Panc1 (cell line): ENCODE measurements at regions not wholly inside any gene's neighbourhood (a gene's known extent, or its start where the extent isn't known, plus 50 kb on each side); places are given as distances from the start of the nearest gene placed in this dataset.

Experiments used
- ATAC-seq: fragments of 200-7000 bp; cut with Tn5 transposase; 2 replicates; pipeline ENCODE4 v1.9.1; 2020; ENCODE audit warnings: mild to moderate bottlenecking, moderate library complexity
- BruUV-seq: library from RNA; stranded (reverse); fragments of 400-500 nt; replicated peaks from 2 replicates; lab custom pipeline; 2021; lab: Mats Ljungman, UMichigan
- CTCF ChIA-PET: fragments of 300-600 bp; sonication (Branson Sonifier 250); formaldehyde crosslinking; loops from one replicate; lab custom pipeline; 2022; ENCODE audit warnings: antibody characterized with exemption; lab: Charles Lee
- POLR2A ChIA-PET: fragments of 300-600 bp; sonication (Branson Sonifier 250); formaldehyde crosslinking; loops from one replicate; lab custom pipeline; 2022; ENCODE audit warnings: antibody characterized with exemption; lab: Charles Lee
- DNase-seq: peaks from one replicate; pipeline ENCODE4 v3.0.0-alpha.2; 2010; ENCODE audit warnings: low read depth, low spot score
- H3K27ac ChIP-seq: 2 replicates; pipeline ENCODE4 v1.5.1; 2011; ENCODE audit warnings: mild to moderate bottlenecking, low read length, inconsistent platforms
- H3K27me3 ChIP-seq: fragments of 200-500 bp; sonication (Bioruptor generic); 2 replicates; pipeline ENCODE4 v1.6.0; 2014; ENCODE audit warnings: low read length, inconsistent platforms; ENCODE audit not compliant: control insufficient read depth, insufficient read depth
- H3K36me3 ChIP-seq: fragments of 200-500 bp; sonication (Bioruptor generic); 2 replicates; pipeline ENCODE4 v1.5.1; 2014; ENCODE audit warnings: inconsistent platforms, mild to moderate bottlenecking, low read length, moderate library complexity; ENCODE audit not compliant: control insufficient read depth, insufficient read depth
- H3K4me1 ChIP-seq: 2 replicates; pipeline ENCODE4 v1.5.1; 2011; ENCODE audit warnings: inconsistent platforms, mild to moderate bottlenecking, low read length, moderate library complexity; ENCODE audit not compliant: control insufficient read depth, insufficient read depth
- H3K4me3 ChIP-seq, 2 experiments: 2 replicates each; pipeline ENCODE4 v1.5.1; 2011 to 2012; ENCODE audit warnings: low read depth in 2 of 2, low read length in 2 of 2, mild to moderate bottlenecking in 2 of 2, inconsistent platforms in 1 of 2, moderate library complexity in 1 of 2
- H3K9me3 ChIP-seq: fragments of 200-500 bp; sonication (Bioruptor generic); 2 replicates; pipeline ENCODE4 v1.5.1; 2014; ENCODE audit warnings: low read depth, mild to moderate bottlenecking, inconsistent platforms, low read length, moderate library complexity; ENCODE audit not compliant: control insufficient read depth, insufficient read depth
- POLR2AphosphoS5 ChIP-seq: IDR thresholded peaks from 2 replicates; pipeline ENCODE4 v1.6.1; 2012; ENCODE audit warnings: mild to moderate bottlenecking, low read depth, low read length, moderate library complexity
- SIN3A ChIP-seq: IDR thresholded peaks from 2 replicates; pipeline ENCODE4 v1.6.1; 2012; ENCODE audit warnings: low read depth, mild to moderate bottlenecking, low read length, moderate library complexity, borderline replicate concordance; ENCODE audit not compliant: insufficient read depth
- TCF7L2 ChIP-seq: IDR thresholded peaks from 2 replicates; pipeline ENCODE4 v1.6.1; 2011; ENCODE audit warnings: mild to moderate bottlenecking, low read depth, low read length, inconsistent platforms
- in situ Hi-C: cut with HindIII; loops from 2 replicates; pipeline ENCODE4 v1.10.0; 2016; ENCODE audit warnings: low sequenced_read_pairs, low pct_unique_long_range_greater_than_20kb
- intact Hi-C: fragments of 100-400 bp; cut with micrococcal nuclease; formaldehyde crosslinking; loops from one replicate; pipeline ENCODE4 v1.10.0; 2022; ENCODE audit not compliant: unreplicated experiment
- TF ChIP-seq, protein P1 (sequence below): fragments of 450-650 bp; IDR thresholded peaks from 2 replicates; pipeline ENCODE4 v1.5.1; 2017; ENCODE audit warnings: mild to moderate bottlenecking
- TF ChIP-seq, protein P2 (sequence below), 2 experiments: IDR thresholded peaks; 2 replicates each; pipeline ENCODE4 v1.6.1; 2011 to 2012; ENCODE audit warnings: low read depth in 2 of 2, control low read depth in 1 of 2, low read length in 1 of 2, mild to moderate bottlenecking in 1 of 2, moderate library complexity in 1 of 2; ENCODE audit not compliant: insufficient read depth in 1 of 2

DNA sequence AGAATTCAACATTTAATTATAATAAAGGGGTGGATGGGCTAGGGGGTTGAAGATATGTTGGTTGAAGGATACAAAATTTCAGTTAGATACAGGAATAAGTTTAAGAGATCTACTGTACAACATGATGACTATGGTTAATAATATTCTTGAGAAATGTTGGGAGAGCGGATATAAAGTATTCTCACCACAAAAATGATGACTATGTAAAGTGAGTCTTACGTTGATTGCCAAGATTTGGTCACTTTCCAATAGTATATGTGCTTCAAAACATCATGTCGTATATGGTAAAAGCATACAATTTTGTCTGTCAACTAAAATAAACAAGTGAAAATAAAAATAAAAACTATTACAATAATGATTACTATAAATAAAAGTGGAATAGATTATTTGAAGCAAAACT, 802.0 kb downstream of the C12orf50 start:
- H3K9me3 ChIP-seq = no peaks in the 10 kb centered on the region
- CTCF ChIA-PET = no interaction called here
- BruUV-seq = no TSS peak
- H3K27me3 ChIP-seq = no peaks in the 10 kb centered on the region
- intact Hi-C loops = no loop called here
- H3K4me3 ChIP-seq = no peak overlapping the region
- ATAC-seq = no peak
- no peak for TF ChIP-seq TCF7L2
- TF ChIP-seq, protein P1, sequence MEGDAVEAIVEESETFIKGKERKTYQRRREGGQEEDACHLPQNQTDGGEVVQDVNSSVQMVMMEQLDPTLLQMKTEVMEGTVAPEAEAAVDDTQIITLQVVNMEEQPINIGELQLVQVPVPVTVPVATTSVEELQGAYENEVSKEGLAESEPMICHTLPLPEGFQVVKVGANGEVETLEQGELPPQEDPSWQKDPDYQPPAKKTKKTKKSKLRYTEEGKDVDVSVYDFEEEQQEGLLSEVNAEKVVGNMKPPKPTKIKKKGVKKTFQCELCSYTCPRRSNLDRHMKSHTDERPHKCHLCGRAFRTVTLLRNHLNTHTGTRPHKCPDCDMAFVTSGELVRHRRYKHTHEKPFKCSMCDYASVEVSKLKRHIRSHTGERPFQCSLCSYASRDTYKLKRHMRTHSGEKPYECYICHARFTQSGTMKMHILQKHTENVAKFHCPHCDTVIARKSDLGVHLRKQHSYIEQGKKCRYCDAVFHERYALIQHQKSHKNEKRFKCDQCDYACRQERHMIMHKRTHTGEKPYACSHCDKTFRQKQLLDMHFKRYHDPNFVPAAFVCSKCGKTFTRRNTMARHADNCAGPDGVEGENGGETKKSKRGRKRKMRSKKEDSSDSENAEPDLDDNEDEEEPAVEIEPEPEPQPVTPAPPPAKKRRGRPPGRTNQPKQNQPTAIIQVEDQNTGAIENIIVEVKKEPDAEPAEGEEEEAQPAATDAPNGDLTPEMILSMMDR = no peak
- TF ChIP-seq, protein P2, sequence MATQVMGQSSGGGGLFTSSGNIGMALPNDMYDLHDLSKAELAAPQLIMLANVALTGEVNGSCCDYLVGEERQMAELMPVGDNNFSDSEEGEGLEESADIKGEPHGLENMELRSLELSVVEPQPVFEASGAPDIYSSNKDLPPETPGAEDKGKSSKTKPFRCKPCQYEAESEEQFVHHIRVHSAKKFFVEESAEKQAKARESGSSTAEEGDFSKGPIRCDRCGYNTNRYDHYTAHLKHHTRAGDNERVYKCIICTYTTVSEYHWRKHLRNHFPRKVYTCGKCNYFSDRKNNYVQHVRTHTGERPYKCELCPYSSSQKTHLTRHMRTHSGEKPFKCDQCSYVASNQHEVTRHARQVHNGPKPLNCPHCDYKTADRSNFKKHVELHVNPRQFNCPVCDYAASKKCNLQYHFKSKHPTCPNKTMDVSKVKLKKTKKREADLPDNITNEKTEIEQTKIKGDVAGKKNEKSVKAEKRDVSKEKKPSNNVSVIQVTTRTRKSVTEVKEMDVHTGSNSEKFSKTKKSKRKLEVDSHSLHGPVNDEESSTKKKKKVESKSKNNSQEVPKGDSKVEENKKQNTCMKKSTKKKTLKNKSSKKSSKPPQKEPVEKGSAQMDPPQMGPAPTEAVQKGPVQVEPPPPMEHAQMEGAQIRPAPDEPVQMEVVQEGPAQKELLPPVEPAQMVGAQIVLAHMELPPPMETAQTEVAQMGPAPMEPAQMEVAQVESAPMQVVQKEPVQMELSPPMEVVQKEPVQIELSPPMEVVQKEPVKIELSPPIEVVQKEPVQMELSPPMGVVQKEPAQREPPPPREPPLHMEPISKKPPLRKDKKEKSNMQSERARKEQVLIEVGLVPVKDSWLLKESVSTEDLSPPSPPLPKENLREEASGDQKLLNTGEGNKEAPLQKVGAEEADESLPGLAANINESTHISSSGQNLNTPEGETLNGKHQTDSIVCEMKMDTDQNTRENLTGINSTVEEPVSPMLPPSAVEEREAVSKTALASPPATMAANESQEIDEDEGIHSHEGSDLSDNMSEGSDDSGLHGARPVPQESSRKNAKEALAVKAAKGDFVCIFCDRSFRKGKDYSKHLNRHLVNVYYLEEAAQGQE (IDR thresholded peaks at IDR 0.05; ENCODE audit: insufficient read depth in 1 of 2, low read depth in 2 of 2, low read length in 1 of 2) = no peak
- no peak for TF ChIP-seq POLR2AphosphoS5
- no peak for TF ChIP-seq SIN3A
- no peak for DNase-seq
- H3K4me1 ChIP-seq = no peaks in the 10 kb centered on the region
- POLR2A ChIA-PET = no interaction called here
- H3K27ac ChIP-seq = no peak overlapping the region
- in situ Hi-C loops = no loop called here
- H3K36me3 ChIP-seq = no peaks in the 10 kb centered on the region

DNA sequence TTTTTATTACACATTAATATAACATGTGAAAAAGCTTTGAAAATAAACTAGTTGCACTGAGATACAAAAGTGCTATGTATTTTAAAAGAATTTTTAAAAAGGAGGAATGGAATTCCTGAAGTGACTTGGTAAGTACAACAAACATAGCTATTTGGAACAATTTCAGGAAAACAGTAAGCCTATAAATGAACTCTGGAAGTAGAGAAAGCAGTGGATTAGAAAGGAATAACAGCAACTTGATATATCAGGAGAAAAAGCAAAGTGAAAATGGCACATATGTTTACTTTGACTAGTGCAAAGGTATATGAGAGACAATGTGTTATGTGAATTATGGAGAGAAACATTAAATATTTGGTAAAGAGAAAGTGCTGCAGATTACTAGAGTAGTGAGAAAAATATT, 811.7 kb downstream of the C12orf50 start:
- intact Hi-C loops (no loop called here), in situ Hi-C loops (no loop called here)
- no TSS peak for BruUV-seq
- DNase-seq (no peak), ATAC-seq (no peak)
- H3K4me3 ChIP-seq = no peak overlapping the region
- H3K27me3 ChIP-seq = no peaks in the 10 kb centered on the region
- H3K36me3 ChIP-seq = no peaks in the 10 kb centered on the region
- no peaks in the 10 kb centered on the region; the same call in 1 of the 2 replicates for H3K4me1 ChIP-seq
- H3K9me3 ChIP-seq = no peaks in the 10 kb centered on the region
- POLR2A ChIA-PET = no interaction called here
- CTCF ChIA-PET = no interaction called here
- no peak overlapping the region for H3K27ac ChIP-seq
- no peak for TF ChIP-seq SIN3A
- no peak for TF ChIP-seq TCF7L2
- TF ChIP-seq, protein P1 = no peak
- TF ChIP-seq, protein P2 (IDR thresholded peaks at IDR 0.05; ENCODE audit: insufficient read depth in 1 of 2, low read depth in 2 of 2, low read length in 1 of 2) = no peak
- no peak for TF ChIP-seq POLR2AphosphoS5
